ENCODE measurements at regions not wholly inside any gene's neighbourhood (a gene's known extent, or its start where the extent isn't known, plus 50 kb on each side); places are given as distances from the start of the nearest gene placed in this dataset.
A peak's percentile ranks its signal among the peaks of the same experiment; 100 is the strongest.
"Not testable (repeated sequence)": the region's sequence is repeated elsewhere in the genome, so short reads cannot be mapped to it uniquely, and the experiment has no call there.

DNA sequence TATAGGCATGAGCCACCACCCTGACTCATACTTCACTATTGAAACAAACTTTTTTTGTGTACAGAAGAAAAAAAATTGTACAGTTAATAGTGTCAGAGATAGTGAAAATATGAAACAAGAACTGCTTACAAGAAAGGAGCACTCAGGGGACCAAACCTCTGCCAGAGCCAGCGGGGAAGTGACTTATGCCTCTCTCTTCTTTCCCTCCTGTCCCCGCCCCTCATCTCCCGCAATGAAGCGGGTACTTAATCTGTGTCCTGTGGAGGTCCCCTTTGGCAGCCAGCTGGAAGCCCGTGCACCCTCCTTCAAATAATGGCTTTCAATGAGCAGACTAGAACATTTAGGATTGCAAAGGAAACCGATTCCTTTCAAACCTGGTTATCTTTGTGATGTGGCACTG, 51.5 kb downstream of the PPIAL4A start:
- not testable (repeated sequence) for DNase-seq

DNA sequence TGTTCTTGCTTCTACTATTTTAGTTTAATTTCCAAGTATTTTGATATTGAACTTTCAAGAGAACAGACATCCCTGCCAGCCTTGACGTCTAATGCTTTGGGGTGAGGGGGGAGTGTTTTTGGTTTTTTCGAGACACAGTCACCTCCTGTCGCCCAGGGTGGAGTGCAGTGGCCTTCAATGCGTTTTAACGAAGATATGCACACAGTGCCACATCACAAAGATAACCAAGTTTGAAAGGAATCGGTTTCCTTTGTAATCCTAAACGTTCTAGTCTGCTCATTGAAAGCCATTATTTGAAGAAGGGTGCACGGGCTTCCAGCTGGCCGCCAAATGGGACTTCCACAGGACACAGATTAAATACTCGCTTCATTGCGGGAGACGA, 52.3 kb downstream of the PPIAL4A start:
- not testable (repeated sequence) for DNase-seq

DNA sequence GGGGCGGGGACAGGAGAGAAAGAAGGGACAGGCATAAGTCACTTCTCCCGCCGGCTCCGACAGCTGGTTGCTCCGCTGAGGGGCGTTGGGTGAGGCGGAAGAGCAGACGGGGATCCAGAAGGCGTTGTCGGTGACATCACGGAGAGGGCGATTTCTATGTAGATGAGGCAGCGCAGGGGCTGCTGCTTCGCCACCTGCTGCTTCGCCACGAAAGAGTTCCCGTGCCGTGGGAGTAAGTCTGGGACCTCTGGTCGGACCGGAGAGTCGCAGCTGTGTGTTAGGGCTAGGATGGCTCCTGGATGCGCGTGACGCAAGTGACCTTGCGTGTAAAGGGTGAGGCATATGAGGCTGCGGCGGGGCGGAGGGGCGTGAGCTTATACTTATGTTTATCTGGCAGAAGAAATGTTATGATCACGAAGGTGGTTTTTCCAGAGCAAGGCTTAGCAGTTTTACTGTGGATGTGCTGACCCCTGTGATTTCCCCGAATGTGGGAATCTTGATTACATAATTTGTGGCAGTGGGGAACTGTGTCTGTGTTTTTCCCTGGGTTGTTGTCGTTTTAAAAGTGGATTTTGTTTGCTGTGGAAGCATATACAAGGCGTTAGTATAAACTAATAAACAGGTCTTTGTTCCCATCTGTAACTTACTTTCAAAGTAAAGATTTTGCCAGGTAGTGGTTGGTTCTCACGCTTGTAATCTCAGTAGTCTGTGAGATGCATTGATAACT, 52.8 kb downstream of the PPIAL4A start:
- DNase-seq = peak; percentile 77

DNA sequence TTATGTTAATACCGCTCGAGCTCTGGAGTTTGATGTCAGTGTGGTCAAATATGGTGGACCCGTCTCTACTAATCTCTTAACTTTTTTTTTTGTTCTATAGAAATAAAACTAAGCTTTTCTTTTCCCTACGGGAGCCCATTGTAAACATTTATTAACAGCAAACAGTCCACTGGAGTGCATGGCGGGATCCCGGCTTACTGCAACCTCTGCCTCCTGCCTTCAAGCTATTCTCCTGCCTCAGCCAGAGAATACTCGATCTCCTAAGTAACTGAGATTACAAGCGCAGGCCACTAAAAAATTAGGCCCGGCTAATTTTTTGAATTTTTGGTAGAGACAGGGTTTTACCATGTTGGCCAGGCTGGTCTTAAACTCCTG, 53.4 kb downstream of the PPIAL4A start:
- DNase-seq = not testable (repeated sequence)

DNA sequence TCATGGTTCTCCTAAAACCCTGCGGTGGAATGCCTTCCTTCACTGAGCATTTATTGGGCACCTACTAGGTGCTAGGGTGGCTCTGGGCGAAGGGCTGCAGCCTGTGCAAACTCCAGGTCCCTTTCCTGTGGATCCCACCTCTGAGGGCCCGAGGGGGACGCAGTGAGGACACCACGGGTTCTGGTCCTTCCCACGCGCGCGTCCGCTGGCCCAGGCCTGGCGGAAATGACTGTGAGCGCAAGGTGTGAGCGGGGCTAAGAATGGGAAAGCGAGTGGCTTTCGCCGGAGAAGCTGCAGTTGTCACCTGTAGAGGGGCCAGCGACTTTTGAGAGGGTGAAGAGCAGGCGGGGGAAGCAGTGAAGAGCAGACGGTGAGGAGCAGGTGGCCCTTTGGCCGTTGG, 55.1 kb downstream of the PPIAL4A start:
- DNase-seq = not testable (repeated sequence)

DNA sequence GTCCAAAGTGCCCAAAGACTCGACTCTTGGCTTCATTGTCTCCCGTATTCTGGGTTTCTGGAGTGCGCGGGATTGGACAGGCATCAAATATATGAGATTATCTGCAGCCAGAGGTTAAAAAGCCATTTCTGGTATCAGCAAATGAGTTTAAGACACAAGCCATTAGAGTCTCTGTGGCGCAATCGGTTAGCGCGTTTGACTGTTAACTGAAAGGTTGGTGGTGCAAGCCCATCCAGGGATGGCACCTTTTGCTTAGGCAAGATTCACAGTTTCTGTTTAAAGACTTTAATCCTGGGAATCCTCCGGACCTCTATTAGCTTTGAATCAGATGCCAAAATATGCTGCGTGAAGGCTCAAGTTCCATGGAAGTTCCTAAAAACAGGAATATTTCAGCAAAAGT, 55.6 kb downstream of the PPIAL4A start:
- DNase-seq = not testable (repeated sequence)

DNA sequence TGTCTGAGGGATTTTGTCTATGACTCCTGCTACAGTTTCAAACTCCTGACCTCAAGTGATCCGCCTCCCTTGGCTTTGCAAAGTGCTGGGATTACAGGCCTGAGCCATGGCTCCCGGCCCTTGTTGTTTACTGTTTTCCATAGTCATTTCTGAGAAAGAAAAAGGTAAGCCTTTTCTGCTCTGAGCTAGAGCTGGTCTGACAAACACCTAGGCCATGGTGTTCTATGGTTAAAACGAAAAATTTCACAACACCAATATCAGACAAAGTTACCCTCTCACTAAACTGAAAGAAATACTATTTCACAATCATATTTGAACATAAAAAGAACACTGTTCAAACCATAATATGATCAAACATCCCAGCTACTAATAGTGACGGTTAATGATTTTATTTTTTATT, 57.5 kb downstream of the PPIAL4A start:
- not testable (repeated sequence) for DNase-seq

DNA sequence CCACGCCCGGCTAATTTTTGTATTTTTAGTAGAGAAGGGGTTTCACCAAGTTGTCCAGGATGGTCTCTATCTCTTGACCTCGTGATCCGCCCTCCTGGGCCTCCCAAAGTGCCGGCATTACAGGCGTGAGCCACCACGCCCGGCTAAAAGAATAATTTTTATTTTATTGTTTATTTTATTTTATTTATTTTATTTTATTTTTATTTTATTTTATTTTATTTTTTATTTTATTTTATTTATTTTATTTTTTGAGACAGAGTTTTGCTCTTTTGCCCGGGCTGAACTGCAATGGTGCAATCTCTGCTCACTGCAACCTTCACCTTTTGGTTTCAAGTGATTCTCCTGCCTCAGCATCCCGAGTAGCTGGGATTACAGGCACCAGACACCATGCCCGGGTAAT, 60.2 kb downstream of the PPIAL4A start:
- not testable (repeated sequence) for DNase-seq

DNA sequence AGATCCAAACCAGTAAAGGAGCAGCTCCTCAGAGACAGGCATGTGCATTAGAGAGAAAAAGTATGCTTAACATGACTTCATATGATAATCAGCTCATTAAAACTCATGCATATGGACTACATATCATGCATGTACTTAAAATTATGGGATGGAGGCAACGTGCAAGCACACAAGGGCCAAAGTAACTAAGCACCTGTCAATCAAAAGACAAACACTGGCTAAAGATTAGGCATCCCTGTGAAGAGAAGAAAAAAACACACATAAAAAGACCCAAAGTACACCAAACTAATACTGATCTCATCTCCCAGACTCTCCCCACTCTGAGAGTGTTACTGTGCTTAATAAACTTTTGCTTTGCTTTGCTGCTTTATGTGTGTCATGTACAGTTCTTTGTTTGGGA, 61.1 kb downstream of the PPIAL4A start:
- not testable (repeated sequence) for DNase-seq

DNA sequence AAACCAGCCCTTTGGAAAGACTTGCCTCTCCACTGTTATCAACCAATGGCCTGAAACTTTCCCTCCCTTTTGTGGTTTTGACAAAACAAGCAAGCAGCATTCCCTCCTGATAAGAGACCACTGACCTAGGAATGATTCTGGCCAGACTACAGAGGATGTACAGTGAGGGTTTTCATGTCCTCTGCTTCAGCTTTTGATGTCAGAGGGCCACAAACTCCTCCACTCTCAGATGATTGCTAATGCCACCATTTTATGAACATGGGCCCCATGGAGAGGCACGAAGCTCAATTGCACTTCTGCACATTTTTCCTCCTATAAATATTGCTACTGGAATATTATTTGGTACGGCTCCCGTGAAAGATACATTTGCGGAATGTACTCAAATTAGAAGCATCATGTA, 61.5 kb downstream of the PPIAL4A start:
- DNase-seq = not testable (repeated sequence)

DNA sequence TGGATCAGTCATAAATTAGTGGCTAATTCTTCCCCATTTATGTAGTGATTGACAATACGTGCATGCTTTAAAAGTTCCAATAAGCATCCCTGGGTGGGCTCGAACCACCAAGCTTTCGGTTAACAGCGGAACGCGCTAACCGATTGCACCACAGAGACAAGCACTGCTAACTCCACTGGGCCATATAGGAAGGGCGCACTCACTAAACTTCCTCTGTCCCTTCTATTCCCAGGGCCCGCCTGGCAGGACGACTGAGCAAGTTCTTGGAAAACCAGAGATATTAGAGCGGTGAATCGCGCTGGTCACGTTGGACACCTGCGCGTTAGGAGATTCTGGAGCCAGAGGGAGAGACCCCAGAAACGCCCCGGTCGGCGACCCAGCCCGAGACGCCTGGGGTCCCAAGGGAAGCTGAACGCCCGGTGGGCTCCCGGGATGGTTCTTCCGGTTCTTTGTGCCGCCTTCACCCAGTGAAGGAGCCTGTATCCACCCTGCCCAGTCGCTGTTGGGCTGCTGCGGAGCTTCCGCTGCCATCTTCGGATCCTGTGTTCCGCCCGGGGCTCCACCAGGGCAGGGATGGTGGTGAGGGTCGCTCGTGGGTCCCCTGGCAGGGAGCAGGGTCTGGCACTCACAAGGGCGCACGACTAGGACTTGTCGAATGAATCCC, 62.8 kb downstream of the PPIAL4A start:
- DNase-seq = not testable (repeated sequence)

DNA sequence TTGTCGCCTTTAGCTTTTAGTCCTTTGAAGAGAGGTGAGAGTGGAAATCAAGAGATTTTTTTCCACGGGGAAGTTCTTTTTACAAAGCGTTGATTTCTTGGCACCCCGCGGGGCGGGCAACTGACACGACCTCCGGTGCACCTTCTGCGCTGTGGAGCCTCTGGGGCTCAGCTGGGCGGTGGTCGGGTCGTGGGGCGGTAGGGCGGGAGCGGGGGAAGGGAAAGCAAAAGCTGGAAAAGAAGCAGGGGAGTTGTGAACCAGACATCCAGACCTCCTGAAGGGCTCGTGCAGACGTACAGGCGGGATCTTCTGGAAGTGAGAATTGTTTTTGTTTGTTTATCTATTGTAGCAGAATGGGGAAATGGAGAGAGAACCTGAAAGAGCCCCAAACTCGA, 63.3 kb downstream of the PPIAL4A start:
- not testable (repeated sequence) for DNase-seq

DNA sequence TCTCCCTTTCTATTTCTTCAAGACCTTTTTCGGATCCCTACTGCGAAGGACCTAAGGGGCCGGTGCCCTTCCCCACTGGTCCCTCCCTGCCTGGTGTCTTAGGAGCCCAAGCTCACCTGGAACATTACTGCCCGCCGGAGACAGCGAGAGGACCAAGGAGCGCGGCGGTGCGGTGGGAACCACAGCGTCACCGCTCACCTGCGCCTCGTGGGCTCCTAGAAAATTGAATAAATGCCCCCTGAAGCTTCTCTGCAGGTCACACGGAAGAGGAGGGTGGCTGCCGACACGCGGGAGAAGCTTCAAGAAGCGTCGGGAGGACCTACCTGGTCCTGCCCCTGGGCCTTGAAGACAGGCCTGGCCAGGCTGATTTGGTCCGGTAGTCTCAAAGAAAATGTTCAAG, 65.2 kb downstream of the PPIAL4A start:
- DNase-seq = no peak

DNA sequence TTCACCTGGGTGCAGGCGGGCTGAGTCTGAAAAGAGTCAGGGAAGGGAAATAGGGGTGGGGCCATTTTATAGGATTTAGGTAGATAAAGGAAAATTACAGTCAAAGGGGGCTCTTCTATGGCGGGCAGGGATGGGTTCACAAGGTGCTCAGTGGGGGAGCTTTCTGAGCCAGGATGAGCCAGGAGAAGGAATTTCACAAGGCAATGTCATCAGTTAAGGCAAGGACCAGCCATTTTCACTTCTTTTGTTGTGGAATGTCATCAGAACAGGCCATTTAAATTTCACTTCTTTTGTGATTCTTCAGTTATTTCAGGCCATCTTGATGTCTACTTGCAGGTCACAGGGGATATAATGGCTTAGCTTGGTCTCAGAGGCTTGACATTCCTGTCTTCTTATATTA, 66.4 kb downstream of the PPIAL4A start:
- DNase-seq = not testable (repeated sequence)

DNA sequence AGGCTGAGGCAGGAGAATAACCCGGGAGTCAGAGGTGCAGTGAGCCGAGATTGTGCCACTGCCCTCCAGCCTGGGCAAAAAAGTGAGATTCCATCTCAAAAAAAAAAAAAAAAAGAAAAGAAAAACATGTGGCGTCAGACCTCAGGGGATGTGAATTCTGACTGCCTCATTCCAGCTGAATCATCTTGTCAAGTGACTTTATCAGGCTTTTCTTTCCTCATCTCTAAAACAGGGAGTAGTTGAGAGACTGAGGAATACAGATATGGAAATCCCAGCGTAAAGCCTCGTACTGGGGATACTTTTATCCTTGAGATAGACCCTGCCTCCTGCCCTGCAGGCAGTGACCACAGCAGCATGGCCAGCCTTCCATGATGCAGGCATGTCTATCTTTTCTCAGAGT, 76.4 kb downstream of the PPIAL4A start:
- DNase-seq = not testable (repeated sequence)

DNA sequence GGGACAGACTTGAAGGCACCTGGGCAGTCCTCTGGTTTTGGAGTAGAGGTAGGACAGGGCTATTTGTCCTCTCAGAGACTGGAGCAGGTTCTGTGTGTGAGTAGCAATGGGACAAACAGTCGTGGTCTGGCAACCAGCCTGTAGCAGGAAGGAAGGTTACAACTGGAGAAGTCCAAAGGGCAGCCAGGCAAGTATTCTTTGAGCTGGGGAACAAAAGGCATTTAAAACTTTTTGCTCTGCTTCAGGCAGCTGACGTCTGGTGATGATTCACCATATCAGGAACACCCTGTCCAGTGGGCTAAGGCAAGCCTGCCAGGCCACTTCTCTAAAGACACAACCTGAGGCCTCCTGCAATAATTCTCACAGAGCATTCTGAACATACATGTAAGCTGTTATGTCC, 83.3 kb downstream of the PPIAL4A start:
- not testable (repeated sequence) for DNase-seq

DNA sequence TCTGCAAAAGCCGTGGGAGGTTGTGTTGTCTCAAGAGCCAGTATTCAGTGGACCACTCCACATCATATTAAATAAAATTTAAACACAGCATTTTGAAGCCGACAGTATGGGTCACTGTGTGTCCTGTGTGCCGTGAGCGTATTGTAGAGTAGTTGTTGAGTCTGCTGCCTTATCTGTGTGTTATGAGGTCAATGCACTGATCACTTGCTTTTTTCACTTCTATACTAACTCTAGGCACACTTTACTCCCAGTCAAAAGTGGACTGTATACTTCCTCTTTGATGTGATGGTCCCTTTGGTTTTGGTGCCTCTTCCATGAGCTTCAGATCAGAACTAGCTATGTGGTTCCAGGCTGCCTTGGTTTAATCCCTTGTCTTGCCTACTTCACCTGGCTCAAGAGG, 84.3 kb downstream of the PPIAL4A start:
- DNase-seq = not testable (repeated sequence)

DNA sequence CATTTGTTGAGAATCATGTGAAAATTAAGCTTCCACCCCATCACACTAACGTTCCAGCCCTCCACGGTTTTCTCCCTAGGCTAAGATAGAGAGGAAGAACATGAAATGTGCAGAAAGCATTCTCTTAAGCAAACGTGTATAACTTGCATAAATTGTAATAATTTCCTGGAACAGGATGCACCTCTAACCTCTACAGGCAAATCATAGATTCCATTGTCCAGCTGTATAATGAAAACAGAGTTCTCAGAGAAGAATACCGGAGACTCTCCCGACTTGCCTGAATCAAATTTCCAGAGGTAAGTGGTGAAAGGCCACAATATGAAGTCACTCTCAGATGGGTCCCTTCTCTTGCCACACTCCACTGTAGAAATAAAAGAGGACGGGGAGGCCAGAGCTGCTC, 87.7 kb downstream of the PPIAL4A start:
- DNase-seq = not testable (repeated sequence)

DNA sequence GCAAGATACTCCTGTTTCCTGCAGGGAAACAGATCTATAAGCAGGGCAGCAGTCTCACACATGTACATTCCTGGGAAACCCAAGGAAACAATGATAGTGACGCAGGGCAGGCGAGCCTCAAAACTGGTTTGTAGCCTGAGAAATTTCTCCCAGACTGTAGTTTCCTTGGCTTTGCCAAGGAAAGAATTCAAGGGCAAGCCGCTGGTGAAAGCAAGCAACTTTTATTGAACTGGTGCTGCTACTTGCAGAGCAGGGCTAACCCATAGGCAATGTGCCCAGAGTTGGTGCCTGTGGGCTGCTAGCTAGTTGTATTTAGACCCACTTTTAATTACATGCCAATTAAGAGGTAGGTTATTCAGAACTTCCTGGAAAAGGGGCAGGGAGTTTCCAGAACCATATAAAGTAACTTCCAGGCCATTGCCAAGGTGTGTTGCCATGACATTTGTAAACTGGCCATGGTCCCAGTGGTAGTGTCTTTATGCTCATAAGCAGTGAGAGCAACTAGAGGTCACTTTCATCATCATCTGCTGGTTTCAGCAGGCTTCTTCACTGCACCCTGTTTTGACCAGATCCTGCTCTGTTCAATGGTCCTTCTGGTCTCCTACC, 92.0 kb downstream of the PPIAL4A start:
- DNase-seq = not testable (repeated sequence)

DNA sequence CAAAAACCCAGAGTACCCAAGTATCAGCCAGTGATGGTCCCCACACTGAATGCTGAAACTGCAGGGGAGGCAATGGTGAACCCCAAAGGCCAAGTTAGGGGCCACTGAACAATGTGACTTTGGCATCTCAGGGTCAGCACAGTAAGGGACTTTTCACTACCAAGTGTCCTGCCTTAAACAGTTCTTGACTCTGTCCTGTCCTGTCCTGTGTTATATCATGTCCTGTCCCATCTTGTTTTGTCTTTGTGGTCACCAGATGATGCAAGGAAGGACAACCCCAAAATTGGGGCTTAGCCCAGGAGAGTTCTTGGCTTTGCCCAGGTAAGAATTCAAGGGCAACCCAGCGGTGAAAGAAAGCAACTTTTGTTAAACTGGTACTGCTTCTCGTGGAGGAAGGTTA, 105.0 kb downstream of the PPIAL4A start:
- not testable (repeated sequence) for DNase-seq

DNA sequence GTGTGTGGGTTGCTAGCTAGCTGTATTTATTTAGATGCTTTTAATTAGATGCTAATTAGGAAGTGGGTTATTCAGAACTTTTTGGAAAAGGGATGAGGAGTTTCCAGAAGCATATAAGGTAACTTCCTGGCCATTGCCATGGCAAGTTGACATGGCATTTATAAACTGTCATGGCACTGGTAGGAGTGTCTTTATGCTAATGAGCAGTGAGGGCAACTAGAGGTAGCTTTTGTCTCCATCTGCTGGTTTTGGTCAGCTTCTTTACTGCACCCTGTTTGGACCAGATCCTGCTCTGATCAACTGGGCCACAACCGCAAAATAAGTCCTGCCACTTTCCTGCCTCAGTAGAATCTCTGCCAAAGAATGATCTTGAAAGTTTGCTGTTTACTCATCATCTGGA, 105.5 kb downstream of the PPIAL4A start:
- DNase-seq = not testable (repeated sequence)

DNA sequence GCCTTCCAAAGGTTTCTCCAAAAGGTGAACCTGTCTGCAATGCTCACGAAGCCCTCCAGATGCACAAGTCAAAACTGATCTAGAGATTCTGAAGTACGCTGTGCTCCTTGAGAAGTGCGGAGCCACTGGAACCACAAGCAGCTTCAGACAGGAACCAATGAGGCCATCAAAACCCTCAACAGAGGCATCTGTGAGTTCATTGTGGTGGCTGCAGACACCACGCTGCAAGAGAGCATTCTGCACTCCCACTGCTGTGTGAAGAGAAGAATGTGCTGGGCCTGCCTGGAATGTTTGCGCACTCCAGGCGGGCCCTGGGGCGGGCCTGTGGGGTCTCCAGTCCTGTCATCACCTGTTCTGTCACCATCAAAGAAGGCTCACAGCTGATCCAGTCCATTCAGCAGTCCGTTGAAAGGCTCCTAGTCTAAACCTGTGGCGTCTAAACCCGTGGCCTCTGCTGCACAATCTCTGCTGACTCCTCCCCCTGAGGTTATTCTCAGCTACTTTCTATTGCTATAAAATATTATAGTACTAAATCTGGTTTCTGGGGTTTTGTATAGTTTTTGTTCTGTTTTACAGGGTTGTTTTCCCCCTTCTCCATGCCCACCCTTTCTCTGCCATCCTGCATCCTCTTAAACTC, 111.6 kb downstream of the PPIAL4A start:
- DNase-seq = not testable (repeated sequence)

DNA sequence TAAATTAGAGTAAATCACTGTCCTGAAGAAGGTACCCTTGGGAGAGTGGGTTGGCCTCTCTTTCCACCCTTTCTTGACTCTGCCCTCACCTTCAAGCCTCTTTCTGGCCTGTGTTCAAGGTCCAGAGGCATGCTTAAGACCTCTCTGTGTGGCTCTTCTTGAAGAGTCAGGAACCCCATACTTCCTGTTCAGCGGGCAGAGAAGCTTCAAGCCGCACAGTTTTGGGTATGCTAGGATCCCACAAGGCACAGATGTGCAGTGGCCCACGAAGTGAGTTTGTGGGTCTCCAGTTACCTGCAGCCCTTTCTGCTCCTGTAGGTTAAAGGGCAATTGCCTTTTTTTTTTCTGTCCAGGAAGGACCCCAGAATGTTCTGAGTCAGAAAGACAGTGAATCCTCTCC, 113.7 kb downstream of the PPIAL4A start:
- not testable (repeated sequence) for DNase-seq

DNA sequence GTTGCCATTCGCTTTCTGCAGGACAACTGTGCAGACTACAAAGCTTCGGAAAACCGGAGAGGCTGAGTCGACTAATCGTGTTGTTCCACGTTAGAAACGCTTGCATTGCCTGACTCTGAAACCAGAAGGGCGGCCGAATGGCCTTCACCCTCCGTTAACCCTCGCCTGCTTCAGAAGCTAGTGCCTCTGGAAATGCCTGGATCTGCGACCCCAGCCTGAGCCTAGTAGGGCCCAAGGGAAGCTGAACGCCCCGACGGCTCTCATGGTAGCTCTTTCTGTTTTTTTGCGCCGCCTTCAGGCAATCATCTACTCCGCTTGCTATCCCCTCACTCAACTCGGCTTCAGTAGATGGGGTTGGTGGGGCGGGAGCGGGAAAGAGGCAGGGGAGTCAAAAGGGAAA, 117.3 kb downstream of the PPIAL4A start:
- not testable (repeated sequence) for DNase-seq
